Stimulated activated naive CD4-positive, alpha-beta T cell (primary cell): ENCODE measurements at regions not wholly inside any gene's neighbourhood (a gene's known extent, or its start where the extent isn't known, plus 50 kb on each side); places are given as distances from the start of the nearest gene placed in this dataset.

Source experiments
- DNase-seq, 6 experiments: peaks; one replicate each; lab custom pipeline; 2025; lab: John Stamatoyannopoulos, UW

DNA sequence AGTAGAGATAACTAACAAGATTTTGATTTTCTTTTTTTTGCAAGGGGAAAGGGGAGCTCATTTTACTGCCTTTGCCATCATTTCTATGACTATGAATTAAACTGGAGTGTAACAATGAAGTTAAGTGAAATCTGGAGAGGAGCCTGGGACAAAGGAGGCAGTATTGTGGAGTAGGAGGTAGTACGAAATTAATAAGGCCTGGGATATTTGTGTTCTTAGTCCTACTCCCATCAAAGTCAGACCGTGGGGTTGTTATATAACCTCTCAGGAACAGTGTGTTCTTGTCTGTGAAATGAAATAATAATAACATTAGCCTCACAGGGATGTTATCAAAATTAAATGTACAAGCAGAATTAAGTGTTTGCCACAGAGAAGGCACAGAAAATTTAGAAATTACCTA lies 204.3 kb upstream of the EMCN start:
- no peak for DNase-seq

GRCh38 chr4:100721490-100721889 lies 203.7 kb upstream of the EMCN start:
- no peak for DNase-seq

DNA sequence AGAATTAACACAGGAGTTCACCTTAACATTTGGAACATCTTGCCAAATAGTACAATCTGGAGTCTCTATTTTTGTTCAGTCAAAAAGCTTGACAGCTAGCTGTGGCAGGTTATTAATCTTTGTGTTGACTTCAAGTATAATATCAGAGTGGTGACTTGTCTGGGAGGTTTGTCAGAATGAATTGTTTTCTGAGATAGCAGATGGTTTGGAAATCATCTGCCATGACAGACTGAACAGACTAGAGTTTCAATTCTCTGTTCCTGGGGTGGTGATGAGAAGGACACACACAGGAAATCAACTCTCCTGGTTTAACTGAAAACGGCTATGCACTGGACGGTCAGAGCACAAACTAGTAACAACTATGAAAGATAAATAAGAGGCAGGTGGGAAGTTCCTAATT lies 203.3 kb upstream of the EMCN start:
- no peak for DNase-seq

GRCh38 chr4:100716416-100716815 lies 198.6 kb upstream of the EMCN start:
- DNase-seq = no peak

GRCh38 chr4:100708776-100709175 lies 191.0 kb upstream of the EMCN start:
- DNase-seq = no peak

DNA sequence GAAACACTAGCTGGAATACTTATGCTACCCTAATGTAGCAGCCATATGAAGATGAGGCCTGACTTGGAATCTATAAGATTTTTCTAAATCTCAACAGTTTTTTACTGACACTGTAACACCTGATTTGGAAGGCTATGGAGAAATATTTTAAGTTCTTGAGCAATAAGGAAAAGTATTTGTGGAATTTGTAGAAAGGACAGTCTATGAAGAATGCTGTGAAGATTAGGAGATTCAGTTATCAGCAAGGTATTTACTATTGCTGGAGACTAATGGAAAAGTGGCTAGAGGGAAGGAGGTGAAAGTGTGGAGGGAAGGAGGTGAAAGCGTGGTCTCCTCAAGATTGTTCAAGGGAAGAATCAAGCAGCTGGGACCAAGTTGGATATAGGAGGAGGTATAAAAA lies 190.0 kb upstream of the EMCN start:
- no peak for DNase-seq

DNA sequence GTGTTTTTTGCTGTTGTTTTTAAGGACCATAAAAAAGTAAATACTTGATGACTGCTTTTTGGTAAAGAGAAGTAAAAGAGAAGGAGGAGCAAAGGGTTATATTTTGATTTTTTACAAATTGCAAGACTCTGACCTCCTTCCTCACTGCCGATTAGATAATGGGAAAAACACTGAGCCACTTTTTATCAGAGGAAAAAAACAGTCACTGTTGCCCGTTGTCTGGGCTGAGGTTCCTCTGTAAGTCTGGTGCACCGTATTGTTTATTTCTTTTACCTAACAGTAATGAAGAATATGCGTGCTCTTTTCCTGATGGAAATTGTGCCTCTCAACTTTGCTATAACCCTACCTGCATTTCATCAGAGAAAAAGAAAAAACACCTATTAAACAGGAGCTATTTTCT lies 178.7 kb upstream of the EMCN start:
- DNase-seq = no peak

GRCh38 chr4:100695871-100696270 lies 178.0 kb upstream of the EMCN start:
- DNase-seq = no peak

GRCh38 chr4:100695039-100695654 lies 177.3 kb upstream of the EMCN start:
- DNase-seq = no peak

- no peak for DNase-seq
Measured at GRCh38 chr4:100694467-100694866, 176.6 kb upstream of the EMCN start.

DNA sequence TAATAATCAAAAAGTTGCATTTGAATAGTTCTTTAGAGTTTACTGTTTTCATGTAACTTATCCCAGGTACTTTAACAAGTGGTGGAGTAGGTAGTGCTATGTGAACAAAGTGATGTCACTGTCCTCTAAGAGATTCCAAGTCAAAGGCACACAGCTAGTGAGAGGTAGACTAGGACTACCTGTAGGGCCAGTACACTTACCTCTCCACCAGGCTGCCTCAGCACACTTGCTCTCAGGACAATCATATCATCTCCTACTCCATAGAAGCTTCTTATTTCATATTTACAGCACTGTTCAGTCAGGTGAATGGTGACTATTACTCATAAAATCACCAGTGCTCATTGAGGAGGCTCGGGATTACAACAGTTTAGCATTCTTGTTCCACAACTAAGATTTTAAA lies 173.0 kb upstream of the EMCN start:
- no peak for DNase-seq

DNA sequence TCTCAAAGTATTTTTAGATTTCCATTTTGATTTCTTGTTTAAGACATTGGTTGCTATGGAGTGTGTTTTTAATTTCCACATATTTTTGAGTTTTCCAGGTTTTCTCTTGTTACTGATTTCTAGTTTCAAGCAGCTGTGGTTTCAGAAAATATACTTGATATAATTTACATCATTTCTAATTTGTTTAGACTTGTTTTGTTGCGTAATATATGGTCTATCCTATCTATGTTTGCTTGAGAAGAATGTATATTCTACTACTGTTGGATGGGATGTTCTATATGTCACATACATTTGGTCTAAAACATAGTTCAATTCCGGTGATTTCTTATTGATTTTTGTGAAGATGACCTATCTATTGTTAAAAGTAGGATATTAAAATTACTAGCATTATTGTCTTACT lies 170.5 kb upstream of the EMCN start:
- DNase-seq = no peak

- no peak for DNase-seq
Measured at GRCh38 chr4:100682477-100683218, 164.8 kb upstream of the EMCN start.

DNA sequence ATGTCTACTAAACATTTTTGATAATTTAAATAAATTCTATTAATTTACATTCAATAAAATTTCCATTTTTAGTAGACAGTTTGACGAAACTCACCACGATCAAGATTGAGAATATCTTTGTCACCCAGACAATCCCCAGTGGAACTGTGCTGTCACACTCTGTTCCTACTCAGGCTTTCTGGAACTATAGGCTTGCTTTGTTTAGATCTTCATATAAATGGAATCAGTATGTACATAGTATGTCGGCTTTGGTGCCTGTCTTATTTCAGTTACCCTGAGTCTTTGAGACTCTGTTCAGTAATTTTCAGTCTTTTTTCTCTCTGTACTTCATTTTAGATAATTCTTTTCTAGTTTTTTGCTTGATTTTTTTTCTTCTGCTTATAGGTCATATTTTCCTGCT lies 163.5 kb upstream of the EMCN start:
- DNase-seq = no peak

- DNase-seq = no peak
Measured at GRCh38 chr4:100679926-100680325, 162.1 kb upstream of the EMCN start.

DNA sequence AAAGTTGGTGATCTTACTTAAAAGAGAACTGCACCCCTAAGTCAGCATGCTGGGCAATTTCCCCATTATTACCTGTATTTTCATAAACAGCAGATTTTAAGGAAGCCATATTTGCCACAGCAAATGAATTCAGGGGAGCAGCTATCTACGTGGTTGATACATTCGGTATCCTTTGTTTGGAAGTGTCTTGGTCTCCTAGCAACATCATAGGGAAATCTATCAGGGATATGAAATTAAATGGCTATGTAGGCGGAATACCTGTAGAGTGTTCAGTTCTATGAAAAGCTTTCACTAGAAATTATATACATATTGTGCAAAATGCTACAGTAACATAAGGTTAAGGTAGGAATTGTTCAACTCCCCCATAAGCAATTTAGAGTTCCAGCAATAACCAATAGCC lies 157.2 kb upstream of the EMCN start:
- DNase-seq = no peak

DNA sequence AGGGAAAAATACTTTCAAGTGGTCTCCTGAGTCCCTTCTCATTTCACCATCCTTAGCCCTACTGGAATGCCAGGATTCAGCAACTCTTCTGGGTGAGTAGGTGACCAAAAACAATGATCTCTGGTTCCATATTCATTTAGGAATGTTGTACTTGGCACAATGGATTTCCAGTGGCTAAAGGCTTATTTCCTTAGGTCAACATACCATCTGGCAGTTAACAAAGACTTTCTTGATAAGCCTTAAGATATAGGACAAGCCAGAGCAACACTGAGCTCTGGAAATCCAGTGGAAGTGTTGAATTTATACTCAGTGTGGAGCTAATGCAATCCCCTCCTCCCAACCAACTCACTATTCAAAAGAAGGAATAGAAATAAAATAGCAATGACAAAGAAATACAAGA lies 139.4 kb upstream of the EMCN start:
- DNase-seq = no peak

DNA sequence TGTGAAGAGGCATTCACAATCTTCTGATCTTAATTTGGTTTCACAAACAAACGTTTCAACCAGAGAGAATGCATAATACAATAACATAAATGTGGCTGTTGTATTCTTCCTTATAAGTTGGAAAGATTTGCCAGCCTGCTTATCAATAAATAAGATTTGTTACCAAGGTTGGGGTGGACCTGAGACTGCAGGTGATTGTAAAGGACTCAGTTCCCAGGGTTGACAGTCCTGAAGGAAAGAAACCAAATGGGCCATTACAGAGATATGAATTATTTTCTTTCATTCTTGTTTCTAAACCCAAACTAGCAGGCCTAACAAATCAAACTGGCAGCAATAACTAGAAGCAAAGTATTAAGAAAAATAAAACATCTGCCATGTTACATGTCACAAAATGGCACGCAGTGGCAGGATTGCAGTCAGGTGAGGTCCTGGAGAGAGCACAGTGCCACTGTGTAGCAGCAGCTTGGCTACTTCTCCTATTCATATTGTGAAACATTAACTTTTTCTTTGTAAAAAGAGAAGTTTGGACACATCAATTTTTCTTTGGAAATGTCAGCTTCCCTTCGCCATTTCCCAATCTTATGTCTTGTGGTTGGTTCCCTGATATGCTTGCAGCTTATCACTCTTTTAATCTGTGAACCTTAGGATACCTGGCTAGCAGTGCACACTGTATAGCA lies 133.8 kb upstream of the EMCN start:
- DNase-seq = no peak

- DNase-seq = no peak
Measured at GRCh38 chr4:100649417-100649816, 131.6 kb upstream of the EMCN start.

- no peak for DNase-seq
Measured at GRCh38 chr4:100644150-100644549, 126.3 kb upstream of the EMCN start.

DNA sequence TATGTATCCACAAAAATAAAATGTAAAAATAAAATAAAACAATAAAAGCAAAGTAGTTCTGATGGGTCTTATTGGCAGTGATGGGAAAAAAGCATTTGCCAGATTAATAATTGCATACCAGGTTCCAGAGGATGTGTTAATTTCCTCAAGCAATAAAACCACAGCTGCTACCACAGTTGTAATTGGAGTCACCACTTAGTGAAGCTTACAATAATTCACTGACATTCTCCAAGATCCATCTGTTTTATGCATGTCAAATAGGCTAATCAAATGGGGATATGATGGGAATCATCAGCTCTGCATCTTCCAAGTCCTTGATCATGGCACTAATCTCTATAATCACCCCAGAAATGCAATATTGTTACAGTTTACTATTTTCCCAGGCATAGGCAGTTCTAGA lies 123.5 kb upstream of the EMCN start:
- DNase-seq = no peak

GRCh38 chr4:100635899-100636298 lies 118.1 kb upstream of the EMCN start:
- no peak for DNase-seq

GRCh38 chr4:100633269-100633668 lies 115.4 kb upstream of the EMCN start:
- DNase-seq = no peak

GRCh38 chr4:100632163-100632562 lies 114.3 kb upstream of the EMCN start:
- no peak for DNase-seq
